ENCODE measurements at regions not wholly inside any gene's neighbourhood (a gene's known extent, or its start where the extent isn't known, plus 50 kb on each side); places are given as distances from the start of the nearest gene placed in this dataset.

DNA sequence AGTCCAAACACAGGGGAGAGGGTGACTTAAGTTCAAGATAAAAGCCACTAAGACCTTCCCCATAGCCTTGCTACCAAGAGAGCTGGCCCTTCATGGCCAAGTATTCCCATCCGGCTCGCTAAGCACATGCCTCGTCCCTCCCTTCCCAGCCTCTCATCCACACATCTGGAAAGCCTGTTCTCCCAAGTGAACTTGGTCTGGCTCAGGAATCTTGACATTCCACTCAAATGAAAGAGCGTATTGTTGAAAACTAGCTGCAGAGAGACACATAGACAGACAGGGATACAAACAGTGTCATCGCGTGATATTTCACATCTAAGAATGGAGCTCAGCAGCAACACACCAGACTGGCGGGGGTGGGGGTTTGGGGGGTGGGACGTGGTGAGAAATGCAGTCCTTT, 182.8 kb upstream of the FOXQ1 start:
- TF ChIP-seq, protein P1, sequence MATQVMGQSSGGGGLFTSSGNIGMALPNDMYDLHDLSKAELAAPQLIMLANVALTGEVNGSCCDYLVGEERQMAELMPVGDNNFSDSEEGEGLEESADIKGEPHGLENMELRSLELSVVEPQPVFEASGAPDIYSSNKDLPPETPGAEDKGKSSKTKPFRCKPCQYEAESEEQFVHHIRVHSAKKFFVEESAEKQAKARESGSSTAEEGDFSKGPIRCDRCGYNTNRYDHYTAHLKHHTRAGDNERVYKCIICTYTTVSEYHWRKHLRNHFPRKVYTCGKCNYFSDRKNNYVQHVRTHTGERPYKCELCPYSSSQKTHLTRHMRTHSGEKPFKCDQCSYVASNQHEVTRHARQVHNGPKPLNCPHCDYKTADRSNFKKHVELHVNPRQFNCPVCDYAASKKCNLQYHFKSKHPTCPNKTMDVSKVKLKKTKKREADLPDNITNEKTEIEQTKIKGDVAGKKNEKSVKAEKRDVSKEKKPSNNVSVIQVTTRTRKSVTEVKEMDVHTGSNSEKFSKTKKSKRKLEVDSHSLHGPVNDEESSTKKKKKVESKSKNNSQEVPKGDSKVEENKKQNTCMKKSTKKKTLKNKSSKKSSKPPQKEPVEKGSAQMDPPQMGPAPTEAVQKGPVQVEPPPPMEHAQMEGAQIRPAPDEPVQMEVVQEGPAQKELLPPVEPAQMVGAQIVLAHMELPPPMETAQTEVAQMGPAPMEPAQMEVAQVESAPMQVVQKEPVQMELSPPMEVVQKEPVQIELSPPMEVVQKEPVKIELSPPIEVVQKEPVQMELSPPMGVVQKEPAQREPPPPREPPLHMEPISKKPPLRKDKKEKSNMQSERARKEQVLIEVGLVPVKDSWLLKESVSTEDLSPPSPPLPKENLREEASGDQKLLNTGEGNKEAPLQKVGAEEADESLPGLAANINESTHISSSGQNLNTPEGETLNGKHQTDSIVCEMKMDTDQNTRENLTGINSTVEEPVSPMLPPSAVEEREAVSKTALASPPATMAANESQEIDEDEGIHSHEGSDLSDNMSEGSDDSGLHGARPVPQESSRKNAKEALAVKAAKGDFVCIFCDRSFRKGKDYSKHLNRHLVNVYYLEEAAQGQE (IDR thresholded peaks at IDR 0.05; ENCODE audit: insufficient read depth in 1 of 2, low read depth in 2 of 2, low read length in 2 of 2), result no peak
- TF ChIP-seq FOXP2 (optimal IDR thresholded peaks at IDR 0.05; ENCODE audit: borderline replicate concordance, extremely low read depth, extremely low read length, insufficient read depth), result no peak
- no peak for TF ChIP-seq POLR2AphosphoS5 (IDR thresholded peaks at IDR 0.05; ENCODE audit: low read depth, low read length)
- TF ChIP-seq TAF1 (IDR thresholded peaks at IDR 0.05; ENCODE audit: borderline replicate concordance, insufficient read depth, low read length), result no peak
- TF ChIP-seq SIN3A (IDR thresholded peaks at IDR 0.05; ENCODE audit: borderline replicate concordance, insufficient read depth, low read length), result no peak

DNA sequence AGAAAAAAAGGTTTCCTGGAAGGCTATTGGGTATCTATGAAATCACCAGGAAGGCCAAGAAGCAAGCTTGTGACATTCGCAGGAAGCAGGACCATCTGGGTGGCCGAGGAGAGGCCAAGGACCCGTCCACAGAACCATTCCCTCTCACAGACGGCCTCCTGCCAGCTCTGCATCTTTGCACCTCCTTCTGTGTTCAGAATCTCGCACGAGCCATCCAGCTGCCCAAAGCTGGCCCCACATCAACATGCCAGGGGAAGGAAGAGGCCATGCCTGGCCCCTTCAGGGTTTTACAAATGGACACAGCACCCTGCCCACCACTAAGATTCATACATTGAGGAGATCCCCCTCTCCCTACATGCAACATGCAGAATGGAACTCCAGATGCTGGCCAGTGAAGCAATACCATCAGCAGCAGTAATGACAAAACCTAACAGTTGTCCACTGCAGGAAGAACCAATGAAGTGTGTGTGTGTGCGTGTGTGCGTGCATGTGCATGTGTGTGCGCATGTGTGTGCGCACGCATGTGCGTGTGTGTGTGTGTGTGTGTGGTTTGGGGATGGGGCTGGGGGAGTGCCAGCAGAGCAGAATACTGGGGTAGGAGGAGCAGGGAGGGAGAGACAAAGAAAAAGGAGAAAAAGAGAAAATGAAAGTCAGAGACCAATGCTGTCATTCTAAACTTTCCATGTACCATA, 184.2 kb upstream of the FOXQ1 start:
- no peak for TF ChIP-seq POLR2AphosphoS5 (IDR thresholded peaks at IDR 0.05; ENCODE audit: low read depth, low read length)
- no peak for TF ChIP-seq TAF1 (IDR thresholded peaks at IDR 0.05; ENCODE audit: borderline replicate concordance, insufficient read depth, low read length)
- TF ChIP-seq SIN3A (IDR thresholded peaks at IDR 0.05; ENCODE audit: borderline replicate concordance, insufficient read depth, low read length), result no peak
- TF ChIP-seq FOXP2 (optimal IDR thresholded peaks at IDR 0.05; ENCODE audit: borderline replicate concordance, extremely low read depth, extremely low read length, insufficient read depth), result no peak
- TF ChIP-seq, protein P1 (IDR thresholded peaks at IDR 0.05; ENCODE audit: insufficient read depth in 1 of 2, low read depth in 2 of 2, low read length in 2 of 2), result no peak

DNA sequence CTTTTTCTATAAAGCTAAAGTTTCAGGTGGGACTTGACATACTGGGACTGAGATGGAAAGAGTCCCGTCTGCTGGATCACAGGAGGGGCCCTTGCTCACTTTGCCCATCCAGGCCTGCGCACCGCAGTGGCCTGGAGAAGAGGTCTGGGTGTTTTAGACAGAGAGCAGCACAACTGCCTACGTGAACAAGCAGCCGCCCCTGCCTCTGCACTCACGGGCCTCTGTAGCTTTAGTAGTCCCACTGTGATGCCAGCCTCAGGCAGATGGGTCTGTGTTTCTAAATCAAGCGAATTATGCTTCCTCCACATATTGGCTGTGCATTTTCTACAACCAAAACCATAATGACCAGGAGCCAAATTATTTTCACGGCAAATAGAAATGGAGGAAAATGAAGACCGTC, 184.8 kb upstream of the FOXQ1 start:
- TF ChIP-seq TAF1 (IDR thresholded peaks at IDR 0.05; ENCODE audit: borderline replicate concordance, insufficient read depth, low read length), result no peak
- no peak for TF ChIP-seq FOXP2 (optimal IDR thresholded peaks at IDR 0.05; ENCODE audit: borderline replicate concordance, extremely low read depth, extremely low read length, insufficient read depth)
- TF ChIP-seq, protein P1 (IDR thresholded peaks at IDR 0.05; ENCODE audit: insufficient read depth in 1 of 2, low read depth in 2 of 2, low read length in 2 of 2), result no peak
- TF ChIP-seq SIN3A (IDR thresholded peaks at IDR 0.05; ENCODE audit: borderline replicate concordance, insufficient read depth, low read length), result no peak
- no peak for TF ChIP-seq POLR2AphosphoS5 (IDR thresholded peaks at IDR 0.05; ENCODE audit: low read depth, low read length)

DNA sequence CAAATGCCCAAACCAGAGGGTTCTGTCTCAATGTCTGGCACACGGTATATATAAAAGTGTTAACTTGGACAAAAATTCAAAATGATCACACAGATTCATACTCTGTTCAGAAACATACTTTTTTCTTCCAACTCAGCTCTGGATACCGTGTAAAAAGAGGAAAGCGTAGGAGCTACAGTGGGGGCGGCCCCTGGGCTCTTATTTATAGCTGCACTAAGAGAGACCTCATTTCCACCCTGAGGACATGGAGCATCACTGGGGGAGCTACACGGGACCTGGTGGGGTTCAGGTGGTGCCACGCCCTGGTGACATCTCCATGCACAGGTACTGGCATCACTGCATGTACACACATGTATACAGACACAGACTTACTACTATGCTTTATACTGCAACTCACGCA, 185.9 kb upstream of the FOXQ1 start:
- TF ChIP-seq TAF1 (IDR thresholded peaks at IDR 0.05; ENCODE audit: borderline replicate concordance, insufficient read depth, low read length) (no peak), FOXP2 (optimal IDR thresholded peaks at IDR 0.05; ENCODE audit: borderline replicate concordance, extremely low read depth, extremely low read length, insufficient read depth) (no peak), SIN3A (IDR thresholded peaks at IDR 0.05; ENCODE audit: borderline replicate concordance, insufficient read depth, low read length) (no peak), POLR2AphosphoS5 (IDR thresholded peaks at IDR 0.05; ENCODE audit: low read depth, low read length) (no peak)
- TF ChIP-seq, protein P1 (IDR thresholded peaks at IDR 0.05; ENCODE audit: insufficient read depth in 1 of 2, low read depth in 2 of 2, low read length in 2 of 2), result no peak
